HepG2 (cell line): ENCODE measurements at regions not wholly inside any gene's neighbourhood (a gene's known extent, or its start where the extent isn't known, plus 50 kb on each side); places are given as distances from the start of the nearest gene placed in this dataset.

ENCODE experiments used
- ATAC-seq: fragments of 200-7000 bp; cut with Tn5 transposase; 3 replicates; pipeline ENCODE4 v1.9.1; 2020; ENCODE audit warnings: mild to moderate bottlenecking, moderate library complexity
- BruUV-seq: library from RNA; stranded (reverse); fragments of 400-500 nt; replicated peaks from 2 replicates; lab custom pipeline; 2021; lab: Mats Ljungman, UMichigan
- CTCF ChIA-PET: fragments of 300-600 bp; formaldehyde crosslinking; extraction: SDS; loops from one replicate; lab custom pipeline; 2021; ENCODE audit warnings: low total read pairs, inconsistent platforms, low intra/inter-chr PET ratio; lab: Yijun Ruan, JAX
- POLR2A ChIA-PET: fragments of 350-600 bp; sonication (Branson Sonifier 250); formaldehyde crosslinking; loops from one replicate; lab custom pipeline; 2020; ENCODE audit warnings: antibody characterized with exemption, inconsistent platforms; lab: Yijun Ruan, JAX
- DNase-seq: peaks from one replicate; pipeline ENCODE4 v3.0.0-alpha.2; 2015; ENCODE audit warnings: low spot score
- FAIRE-seq: peaks from 3 replicates; lab custom pipeline; 2011; peaks lifted over from hg19 to GRCh38; lab: Jason Lieb, UNC
- H2AFZ ChIP-seq: one replicate; pipeline ENCODE4 v1.6.1; 2011; ENCODE audit warnings: low read length, inconsistent platforms
- H3K27ac ChIP-seq: fragments of 300-600 bp; 3 replicates; pipeline ENCODE4 v1.8.0; 2011; ENCODE audit warnings: mixed run types, mild to moderate bottlenecking, mixed read lengths, low read length, inconsistent platforms; ENCODE audit not compliant: insufficient read depth; ENCODE audit errors: extremely low read length
- H3K27me3 ChIP-seq, 2 experiments: fragments of 200-600 bp in 1 of 2; 2 replicates in 1 of 2; 3 replicates in 1 of 2; pipeline versions ENCODE4 v1.6.0 to v1.8.0; 2011; ENCODE audit warnings: low read length in 2 of 2, mild to moderate bottlenecking in 2 of 2, moderate library complexity in 2 of 2, inconsistent platforms in 1 of 2; ENCODE audit not compliant: insufficient read depth in 2 of 2, control insufficient read depth in 1 of 2
- H3K36me3 ChIP-seq, 2 experiments: fragments of 200-600 bp in 1 of 2; replicated peaks in 1 of 2; 2 replicates in 1 of 2; 3 replicates in 1 of 2; pipeline versions ENCODE4 v1.5.1 to v1.8.0; 2011; ENCODE audit warnings: low read length in 2 of 2, inconsistent platforms in 1 of 2; ENCODE audit not compliant: insufficient read depth in 2 of 2, control insufficient read depth in 1 of 2
- H3K4me1 ChIP-seq: 2 replicates; pipeline ENCODE4 v1.5.1; 2012; ENCODE audit warnings: low read length, inconsistent platforms; ENCODE audit not compliant: insufficient read depth
- H3K4me2 ChIP-seq: 2 replicates; pipeline ENCODE4 v1.6.0; 2011; ENCODE audit warnings: low read depth, low read length, inconsistent platforms
- H3K4me3 ChIP-seq, 3 experiments: fragments of 200-600 bp in 1 of 3; sonication (generic), shearing (Covaris generic) in 1 of 3; replicated peaks in 1 of 3; 2 replicates each; pipeline ENCODE4 v1.5.1; 2011 to 2016; ENCODE audit warnings: low read length in 3 of 3, inconsistent platforms in 2 of 3, low read depth in 2 of 3, mild to moderate bottlenecking in 2 of 3, control low read depth in 1 of 3, mixed read lengths in 1 of 3; ENCODE audit not compliant: insufficient read depth in 1 of 3
- H3K79me2 ChIP-seq: one replicate; pipeline ENCODE4 v1.6.1; 2011; ENCODE audit warnings: low read length, inconsistent platforms; ENCODE audit not compliant: insufficient read depth
- H3K9ac ChIP-seq: 2 replicates; pipeline ENCODE4 v1.6.0; 2011; ENCODE audit warnings: mild to moderate bottlenecking, low read depth, low read length, inconsistent platforms; ENCODE audit not compliant: insufficient read depth
- H3K9me3 ChIP-seq: 2 replicates; pipeline ENCODE4 v1.5.1; 2012; ENCODE audit warnings: mild to moderate bottlenecking, low read length
- H4K20me1 ChIP-seq: 2 replicates; pipeline ENCODE4 v1.6.0; 2011; ENCODE audit warnings: inconsistent platforms, mild to moderate bottlenecking, low read length, moderate library complexity; ENCODE audit not compliant: insufficient read depth
- CC2D1A ChIP-seq: sonication (generic); formaldehyde crosslinking; IDR thresholded peaks from 2 replicates; pipeline ENCODE4 v1.8.1; 2023; ENCODE audit warnings: mild to moderate bottlenecking, missing genetic modification reagents
- FOXP1 ChIP-seq, 2 experiments: fragments of 450-650 bp in 1 of 2; IDR thresholded peaks; 2 replicates each; pipeline ENCODE4 v1.6.1; 2017 to 2018; ENCODE audit warnings: antibody characterized with exemption in 1 of 2
- GABPA ChIP-seq, 2 experiments: IDR thresholded peaks; 2 replicates each; pipeline ENCODE4 v1.6.1; 2011 to 2016; ENCODE audit warnings: low read depth in 2 of 2, low read length in 1 of 2, missing biosample characterization in 1 of 2, missing genetic modification characterization in 1 of 2
- RARA ChIP-seq: IDR thresholded peaks from 2 replicates; pipeline ENCODE4 v1.6.1; 2016; ENCODE audit warnings: missing genetic modification reagents, missing compliant biosample characterization
- THYN1 ChIP-seq: sonication (generic); formaldehyde crosslinking; IDR thresholded peaks from 2 replicates; pipeline ENCODE4 v1.8.1; 2023; ENCODE audit warnings: low read depth, mild to moderate bottlenecking, moderate library complexity, missing genetic modification reagents, borderline replicate concordance
- ZMYM4 ChIP-seq: sonication (generic); formaldehyde crosslinking; IDR thresholded peaks from 2 replicates; pipeline ENCODE4 v1.8.1; 2023; ENCODE audit warnings: mild to moderate bottlenecking, missing genetic modification reagents
- WGBS: methylation state at CpG from one replicate; pipeline ENCODE4 v1.1.6; 2017; ENCODE audit warnings: low lambda C conversion rate; 5-methylcytosine and 5-hydroxymethylcytosine counted together
- in situ Hi-C: cut with HindIII; loops from 2 replicates; pipeline ENCODE4 v1.10.0; 2017; ENCODE audit warnings: low pct_unique_long_range_greater_than_20kb; ENCODE audit not compliant: extremely low pct_ligation_motif_present
- intact Hi-C: fragments of 100-400 bp; cut with micrococcal nuclease; formaldehyde crosslinking; loops from one replicate; pipeline ENCODE4 v1.10.0; 2022; ENCODE audit not compliant: unreplicated experiment
- TF ChIP-seq, protein P1 (sequence below): sonication (generic); formaldehyde crosslinking; IDR thresholded peaks from 2 replicates; pipeline ENCODE4 v1.4.0; 2020; ENCODE audit warnings: low read depth, mild to moderate bottlenecking, missing genetic modification reagents
- TF ChIP-seq, protein P2 (sequence below): sonication (generic); formaldehyde crosslinking; IDR thresholded peaks from 2 replicates; pipeline ENCODE4 v1.5.1; 2020; ENCODE audit warnings: missing genetic modification reagents, mild to moderate bottlenecking, borderline replicate concordance

DNA sequence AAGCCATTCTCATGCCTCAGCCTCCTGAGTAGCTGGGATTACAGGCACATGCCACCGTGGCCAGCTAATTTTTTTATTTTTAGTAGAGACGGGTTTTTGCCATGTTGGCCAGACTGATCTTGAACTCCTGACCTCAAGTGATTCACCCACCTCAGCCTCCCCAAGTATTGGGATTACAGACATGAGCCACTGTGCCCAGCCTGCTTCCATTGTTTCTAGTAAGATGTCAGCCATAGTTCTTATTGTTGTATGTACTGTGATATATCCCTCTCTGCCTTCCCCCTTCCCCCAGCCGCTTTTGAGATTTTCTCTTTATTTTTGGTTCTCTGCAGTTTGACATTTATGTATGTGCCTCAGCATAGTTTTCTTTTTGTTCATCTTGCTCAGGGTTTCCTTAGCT is 87.9 kb upstream of the KLF14 start:
- H3K9ac ChIP-seq: no peak overlapping the region
- no peaks in the 10 kb centered on the region for H3K4me1 ChIP-seq
- ATAC-seq (no peak), DNase-seq (no peak), FAIRE-seq (no peak)
- H3K27me3 ChIP-seq: no peaks in the 10 kb centered on the region; a peak in 1 of 5 replicates
- intact Hi-C loops: no loop called here
- no peaks in the 10 kb centered on the region for H4K20me1 ChIP-seq
- in situ Hi-C loops: no loop called here
- H3K4me3 ChIP-seq: no peak overlapping the region
- no peaks in the 10 kb centered on the region for H3K36me3 ChIP-seq
- H3K4me2 ChIP-seq: no peak overlapping the region
- 30% methylated on average over 3 of the region's 3 CpGs for WGBS
- H3K27ac ChIP-seq: no peak overlapping the region
- H3K9me3 ChIP-seq: peaks cover 9% of the 10 kb centered on the region
- CTCF ChIA-PET: no interaction called here
- POLR2A ChIA-PET: no interaction called here
- BruUV-seq: no TSS peak
- H3K79me2 ChIP-seq: no peaks in the 10 kb centered on the region
- H2AFZ ChIP-seq: no peak overlapping the region
- TF ChIP-seq ZMYM4: no peak
- TF ChIP-seq CC2D1A (CRISPR knock-in tag): no peak
- TF ChIP-seq, protein P1, sequence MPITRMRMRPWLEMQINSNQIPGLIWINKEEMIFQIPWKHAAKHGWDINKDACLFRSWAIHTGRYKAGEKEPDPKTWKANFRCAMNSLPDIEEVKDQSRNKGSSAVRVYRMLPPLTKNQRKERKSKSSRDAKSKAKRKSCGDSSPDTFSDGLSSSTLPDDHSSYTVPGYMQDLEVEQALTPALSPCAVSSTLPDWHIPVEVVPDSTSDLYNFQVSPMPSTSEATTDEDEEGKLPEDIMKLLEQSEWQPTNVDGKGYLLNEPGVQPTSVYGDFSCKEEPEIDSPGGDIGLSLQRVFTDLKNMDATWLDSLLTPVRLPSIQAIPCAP (CRISPR knock-in tag): no peak
- no peak for TF ChIP-seq THYN1 (CRISPR knock-in tag)
- no peak for TF ChIP-seq RARA (CRISPR knock-in tag)
- TF ChIP-seq FOXP1 (IDR thresholded peaks at IDR 0.05): no peak
- no peak for TF ChIP-seq FOXP1 (CRISPR knock-in tag; IDR thresholded peaks at IDR 0.05)
- no peak for TF ChIP-seq GABPA (IDR thresholded peaks at IDR 0.05; ENCODE audit: low read depth, low read length)
- TF ChIP-seq GABPA (CRISPR knock-in tag; IDR thresholded peaks at IDR 0.05; ENCODE audit: low read depth): no peak
- TF ChIP-seq, protein P2, sequence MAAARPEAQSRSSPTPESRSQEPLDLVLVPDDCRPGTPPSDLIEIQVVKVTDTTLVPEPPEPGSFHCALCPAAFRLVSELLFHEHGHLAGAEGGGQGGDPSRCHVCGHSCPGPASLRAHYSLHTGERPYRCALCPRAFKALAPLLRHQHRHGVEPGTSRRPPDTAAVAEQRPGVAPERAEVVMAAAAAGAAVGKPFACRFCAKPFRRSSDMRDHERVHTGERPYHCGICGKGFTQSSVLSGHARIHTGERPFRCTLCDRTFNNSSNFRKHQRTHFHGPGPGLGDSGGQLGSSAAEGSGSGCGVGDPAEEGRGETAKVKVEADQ (CRISPR knock-in tag): no peak
- TF ChIP-seq, all 625 proteins: peak for 0
